ENCODE measurements at regions not wholly inside any gene's neighbourhood (a gene's known extent, or its start where the extent isn't known, plus 50 kb on each side); places are given as distances from the start of the nearest gene placed in this dataset.

DNA sequence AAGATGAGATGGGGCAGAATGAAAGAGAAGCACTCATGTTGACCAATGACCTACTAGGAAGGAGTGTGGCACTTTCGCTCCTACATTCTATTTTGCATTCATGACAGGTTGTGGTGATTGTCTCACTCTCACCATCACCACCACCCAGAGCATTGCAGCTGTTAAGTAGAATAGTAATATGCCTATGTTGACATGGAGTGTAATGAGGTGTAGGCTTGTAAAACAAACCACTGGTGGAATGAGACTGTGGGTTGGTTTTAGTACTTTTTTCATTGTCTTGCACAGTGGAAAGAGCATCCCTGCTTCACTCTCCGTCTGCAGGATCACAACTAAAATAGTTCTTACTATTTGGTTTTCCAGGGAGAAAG is 516.7 kb downstream of the NTRK2 start:
- Histone ChIP-seq H4K20me1 (ENCODE audit: low read depth, low read length) (no peaks in the 10 kb centered on the region), H3K9me3 (ENCODE audit: insufficient read depth, low read length) (no peaks in the 10 kb centered on the region), H3K27ac (ENCODE audit: low read depth, low read length) (no peak overlapping the region), H3K9me2 (replicated peaks; ENCODE audit: insufficient read depth, low read length) (no peaks in the 10 kb centered on the region), H2AFZ (ENCODE audit: low read depth, low read length, severe bottlenecking) (no peak overlapping the region), H3K79me2 (ENCODE audit: insufficient read depth, low read length) (no peaks in the 10 kb centered on the region), H3K4me2 (ENCODE audit: low read depth, low read length, poor library complexity, severe bottlenecking) (no peak overlapping the region), H3F3A (ENCODE audit: insufficient read depth) (no peaks in the 10 kb centered on the region), H3K27me3 (ENCODE audit: low read length) (no peaks in the 10 kb centered on the region), H3K36me3 (ENCODE audit: low read length) (no peaks in the 10 kb centered on the region), H3K9ac (ENCODE audit: low read length) (no peak overlapping the region), H3K4me3 (ENCODE audit: insufficient read depth, low read length, poor library complexity, severe bottlenecking) (no peak overlapping the region)
- TF ChIP-seq CTCF (IDR thresholded peaks at IDR 0.05; ENCODE audit: insufficient read depth, low read length, poor library complexity, severe bottlenecking) (no peak), EZH2phosphoT487 (conservative IDR thresholded peaks at IDR 0.05; ENCODE audit: low read length) (no peak)

DNA sequence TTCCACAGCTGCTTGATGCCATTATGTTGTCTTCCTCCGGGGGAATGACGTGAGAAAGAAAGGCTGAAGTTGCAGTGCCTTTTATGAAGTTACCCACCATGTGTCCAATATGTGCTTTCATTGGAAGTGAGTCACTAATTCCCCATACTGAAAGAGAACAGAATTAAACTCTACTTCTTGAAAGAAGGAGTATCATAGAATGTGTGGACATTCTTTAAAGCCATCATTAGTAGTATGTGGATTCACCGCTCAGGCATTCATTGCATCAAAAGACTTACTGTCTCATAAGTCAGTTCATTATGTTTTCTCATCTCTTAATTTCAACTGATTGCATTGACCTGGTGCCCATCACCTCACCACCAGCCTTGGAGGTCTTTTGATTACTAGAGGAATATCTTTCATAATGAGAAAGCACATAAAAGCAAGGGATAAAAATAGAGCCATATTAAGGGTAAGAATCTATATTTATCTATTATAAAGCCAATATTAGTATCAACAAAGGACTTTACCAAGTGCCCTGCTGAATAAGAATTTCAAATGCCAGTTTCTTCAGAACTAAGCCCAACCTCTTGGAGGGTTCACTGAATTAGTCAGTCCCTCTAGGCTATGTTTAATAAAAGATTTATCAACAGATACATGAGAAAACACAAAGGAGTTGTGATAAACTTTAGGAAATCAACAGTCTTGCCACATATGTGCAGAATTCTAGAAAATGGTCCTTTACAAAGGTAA is 516.1 kb downstream of the NTRK2 start:
- H3K4me2 ChIP-seq (ENCODE audit: low read depth, low read length, poor library complexity, severe bottlenecking): no peak overlapping the region
- H3K27ac ChIP-seq (ENCODE audit: low read depth, low read length): no peak overlapping the region
- no peaks in the 10 kb centered on the region for H3K9me2 ChIP-seq (replicated peaks; ENCODE audit: insufficient read depth, low read length)
- no peaks in the 10 kb centered on the region for H3K79me2 ChIP-seq (ENCODE audit: insufficient read depth, low read length)
- no peaks in the 10 kb centered on the region for H3K27me3 ChIP-seq (ENCODE audit: low read length)
- H4K20me1 ChIP-seq (ENCODE audit: low read depth, low read length): no peaks in the 10 kb centered on the region
- H3K9me3 ChIP-seq (ENCODE audit: insufficient read depth, low read length): no peaks in the 10 kb centered on the region
- no peak overlapping the region for H2AFZ ChIP-seq (ENCODE audit: low read depth, low read length, severe bottlenecking)
- no peaks in the 10 kb centered on the region for H3K36me3 ChIP-seq (ENCODE audit: low read length)
- no peaks in the 10 kb centered on the region for H3F3A ChIP-seq (ENCODE audit: insufficient read depth)
- no peak overlapping the region for H3K9ac ChIP-seq (ENCODE audit: low read length)
- H3K4me3 ChIP-seq (ENCODE audit: insufficient read depth, low read length, poor library complexity, severe bottlenecking): no peak overlapping the region
- TF ChIP-seq CTCF (IDR thresholded peaks at IDR 0.05; ENCODE audit: insufficient read depth, low read length, poor library complexity, severe bottlenecking) (no peak), EZH2phosphoT487 (conservative IDR thresholded peaks at IDR 0.05; ENCODE audit: low read length) (no peak)

GRCh38 chr9:85182383-85182782 is 512.9 kb downstream of the NTRK2 start:
- no peaks in the 10 kb centered on the region for H3K79me2 ChIP-seq (ENCODE audit: insufficient read depth, low read length)
- H3K27ac ChIP-seq (ENCODE audit: low read depth, low read length): no peak overlapping the region
- H3F3A ChIP-seq (ENCODE audit: insufficient read depth): no peaks in the 10 kb centered on the region
- TF ChIP-seq CTCF (IDR thresholded peaks at IDR 0.05; ENCODE audit: insufficient read depth, low read length, poor library complexity, severe bottlenecking): no peak
- TF ChIP-seq EZH2phosphoT487 (conservative IDR thresholded peaks at IDR 0.05; ENCODE audit: low read length): no peak
- no peaks in the 10 kb centered on the region for H3K9me3 ChIP-seq (ENCODE audit: insufficient read depth, low read length)
- H3K4me2 ChIP-seq (ENCODE audit: low read depth, low read length, poor library complexity, severe bottlenecking): no peak overlapping the region
- no peaks in the 10 kb centered on the region for H4K20me1 ChIP-seq (ENCODE audit: low read depth, low read length)
- no peak overlapping the region for H3K9ac ChIP-seq (ENCODE audit: low read length)
- H3K36me3 ChIP-seq (ENCODE audit: low read length): no peaks in the 10 kb centered on the region
- no peaks in the 10 kb centered on the region for H3K27me3 ChIP-seq (ENCODE audit: low read length)
- H2AFZ ChIP-seq (ENCODE audit: low read depth, low read length, severe bottlenecking): no peak overlapping the region
- H3K4me3 ChIP-seq (ENCODE audit: insufficient read depth, low read length, poor library complexity, severe bottlenecking): no peak overlapping the region
- no peaks in the 10 kb centered on the region for H3K9me2 ChIP-seq (replicated peaks; ENCODE audit: insufficient read depth, low read length)
